ENCODE measurements at regions not wholly inside any gene's neighbourhood (a gene's known extent, or its start where the extent isn't known, plus 50 kb on each side); places are given as distances from the start of the nearest gene placed in this dataset.

- TF ChIP-seq CTCF (conservative IDR thresholded peaks at IDR 0.05; ENCODE audit: low read depth in 2 of 2) (no peak), POLR2AphosphoS5 (IDR thresholded peaks at IDR 0.05; ENCODE audit: low read depth) (no peak), REST (IDR thresholded peaks at IDR 0.05; ENCODE audit: unreplicated experiment) (no peak), EZH2 (IDR thresholded peaks at IDR 0.05; ENCODE audit: low read depth, unreplicated experiment) (no peak), ETS1 (IDR thresholded peaks at IDR 0.05) (no peak), CREB1 (CRISPR knock-in tag; IDR thresholded peaks at IDR 0.05; ENCODE audit: low read depth) (no peak), JUNB (IDR thresholded peaks at IDR 0.05; ENCODE audit: unreplicated experiment) (no peak), EZH2phosphoT487 (IDR thresholded peaks at IDR 0.05; ENCODE audit: unreplicated experiment) (no peak)
Observed at GRCh38 chr7:106812027-106812643, 52.9 kb upstream of the PIK3CG start.

Data from GM23338 (cell line).